AG10803 (cell line): ENCODE measurements at regions not wholly inside any gene's neighbourhood (a gene's known extent, or its start where the extent isn't known, plus 50 kb on each side); places are given as distances from the start of the nearest gene placed in this dataset.

Experiments
- DNase-seq: peaks from one replicate; pipeline ENCODE4 v3.0.0; 2010; ENCODE audit warnings: low read depth
- H3K4me3 ChIP-seq: 2 replicates; pipeline ENCODE4 v1.5.1; 2011; ENCODE audit warnings: mild to moderate bottlenecking, low read length, control low read depth
- CTCF ChIP-seq: conservative IDR thresholded peaks from 2 replicates; pipeline ENCODE4 v1.5.1; 2011; ENCODE audit warnings: mild to moderate bottlenecking, low read length, control low read depth, inconsistent platforms

GRCh38 chr4:100130964-100131363 lies 59.3 kb downstream of the DDIT4L start:
- H3K4me3 ChIP-seq = no peak overlapping the region
- DNase-seq = no peak
- no peak for TF ChIP-seq CTCF

- H3K4me3 ChIP-seq = no peak overlapping the region
- TF ChIP-seq CTCF = no peak
- DNase-seq = no peak
Measured at GRCh38 chr4:100130491-100130890, 59.8 kb downstream of the DDIT4L start.

DNA sequence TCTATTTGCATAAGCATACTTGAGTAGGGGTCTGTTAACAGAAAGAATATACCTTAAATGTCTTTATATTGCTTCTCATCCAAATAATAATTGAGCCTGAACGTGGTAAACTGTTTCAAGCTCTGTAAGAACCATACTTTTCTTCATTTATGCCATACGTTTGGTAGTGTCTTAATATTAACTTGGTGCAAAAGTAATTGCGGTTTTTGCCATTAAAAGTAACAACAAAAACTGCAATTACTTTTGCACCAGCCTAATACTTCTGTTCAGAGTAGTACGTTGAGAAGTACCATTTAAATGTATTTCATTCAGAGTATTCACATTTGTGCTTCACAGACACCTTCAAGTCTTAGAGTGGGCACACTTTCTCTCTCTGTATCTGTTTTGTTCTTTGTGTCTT lies 60.5 kb downstream of the DDIT4L start:
- no peak for TF ChIP-seq CTCF
- no peak for DNase-seq
- H3K4me3 ChIP-seq = no peak overlapping the region

DNA sequence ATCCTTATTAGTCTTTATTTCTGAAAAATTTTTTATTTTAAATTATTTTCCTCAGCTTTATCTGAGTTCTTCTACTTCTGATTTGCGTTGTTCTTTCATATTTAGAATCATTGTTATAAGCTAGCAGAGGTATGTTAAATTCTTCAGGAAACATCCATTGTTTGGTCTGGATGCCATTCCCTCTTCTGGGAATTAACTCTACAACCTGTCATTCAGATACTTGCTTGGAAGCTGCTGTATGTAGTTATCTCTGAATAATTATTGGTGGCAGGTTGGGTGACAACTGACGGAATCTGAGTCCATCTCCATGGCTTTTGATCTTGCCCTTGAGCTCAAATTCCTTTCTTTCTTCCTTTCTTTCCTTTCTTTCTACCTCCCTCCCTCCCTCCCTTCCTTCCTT lies 61.9 kb downstream of the DDIT4L start:
- no peak overlapping the region for H3K4me3 ChIP-seq
- TF ChIP-seq CTCF = no peak
- no peak for DNase-seq

- DNase-seq = no peak
- no peak overlapping the region for H3K4me3 ChIP-seq
- TF ChIP-seq CTCF = no peak
Measured at GRCh38 chr4:100124715-100125114, 65.6 kb downstream of the DDIT4L start.

- no peak overlapping the region for H3K4me3 ChIP-seq
- no peak for TF ChIP-seq CTCF
- DNase-seq = no peak
Measured at GRCh38 chr4:100118181-100118580, 72.1 kb downstream of the DDIT4L start.

DNA sequence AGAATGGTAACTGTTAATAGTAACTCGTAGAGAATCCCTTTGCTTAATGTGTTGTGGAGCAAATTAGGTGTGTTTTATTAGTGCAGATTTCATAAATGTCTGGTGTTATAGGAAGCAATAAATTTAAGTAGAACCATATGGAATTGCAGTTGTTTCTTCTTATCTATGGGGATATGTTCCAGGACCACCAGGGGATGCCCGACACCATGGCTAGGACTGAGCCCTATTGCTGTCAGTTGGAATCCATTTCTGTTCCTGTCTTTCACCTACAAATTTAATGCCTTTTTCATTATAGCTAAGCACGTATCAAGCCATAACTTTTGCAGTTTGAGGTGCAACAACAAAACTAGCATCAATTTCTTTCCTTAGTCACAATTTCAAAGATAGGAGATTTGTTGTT lies 72.5 kb downstream of the DDIT4L start:
- no peak for DNase-seq
- H3K4me3 ChIP-seq = no peak overlapping the region
- TF ChIP-seq CTCF = peak; percentile 42
